Osteoblast (primary cell): ENCODE measurements at regions not wholly inside any gene's neighbourhood (a gene's known extent, or its start where the extent isn't known, plus 50 kb on each side); places are given as distances from the start of the nearest gene placed in this dataset.

Experiments used
- DNase-seq: peaks from one replicate; pipeline ENCODE4 v3.0.0; 2011; ENCODE audit warnings: low spot score, mixed read lengths; ENCODE audit not compliant: insufficient read length; ENCODE audit errors: missing footprints
- H2AFZ ChIP-seq: 2 replicates; pipeline ENCODE4 v1.6.0; 2011; ENCODE audit warnings: mild to moderate bottlenecking, low read length
- H3K27ac ChIP-seq: 2 replicates; pipeline ENCODE4 v1.5.1; 2011; ENCODE audit warnings: mild to moderate bottlenecking, low read depth, low read length, moderate library complexity
- H3K27me3 ChIP-seq: 2 replicates; pipeline ENCODE4 v1.6.0; 2012; ENCODE audit warnings: mild to moderate bottlenecking, control low read depth, inconsistent platforms, low read length, moderate library complexity; ENCODE audit not compliant: insufficient read depth
- H3K36me3 ChIP-seq: 2 replicates; pipeline ENCODE4 v1.5.1; 2011; ENCODE audit warnings: mild to moderate bottlenecking, low read length, control low read depth, moderate library complexity; ENCODE audit not compliant: insufficient read depth
- H3K4me1 ChIP-seq: 2 replicates; pipeline ENCODE4 v1.5.1; 2011; ENCODE audit warnings: mild to moderate bottlenecking, low read length, control low read depth, moderate library complexity; ENCODE audit not compliant: insufficient read depth
- H3K4me2 ChIP-seq: 2 replicates; pipeline ENCODE4 v1.6.0; 2011; ENCODE audit warnings: mild to moderate bottlenecking, low read length; ENCODE audit not compliant: insufficient read depth
- H3K4me3 ChIP-seq: fragments of 200-600 bp; sonication (generic); 3 replicates; pipeline ENCODE4 v1.5.1; 2012; ENCODE audit warnings: mild to moderate bottlenecking, low read length, inconsistent platforms; ENCODE audit not compliant: insufficient read depth
- H3K79me2 ChIP-seq: 2 replicates; pipeline ENCODE4 v1.6.0; 2012; ENCODE audit warnings: mild to moderate bottlenecking, low read length, control low read depth, inconsistent platforms; ENCODE audit not compliant: insufficient read depth
- H3K9me3 ChIP-seq: 2 replicates; pipeline ENCODE4 v1.5.1; 2011; ENCODE audit warnings: low read depth, low read length, control low read depth
- H4K20me1 ChIP-seq: 2 replicates; pipeline ENCODE4 v1.6.0; 2012; ENCODE audit warnings: mild to moderate bottlenecking, low read length, control low read depth; ENCODE audit not compliant: insufficient read depth
- TF ChIP-seq, protein P1 (sequence below): IDR thresholded peaks from 2 replicates; pipeline ENCODE4 v1.5.1; 2011; ENCODE audit warnings: mild to moderate bottlenecking, low read depth, low read length, moderate library complexity; ENCODE audit errors: extremely low read depth

DNA sequence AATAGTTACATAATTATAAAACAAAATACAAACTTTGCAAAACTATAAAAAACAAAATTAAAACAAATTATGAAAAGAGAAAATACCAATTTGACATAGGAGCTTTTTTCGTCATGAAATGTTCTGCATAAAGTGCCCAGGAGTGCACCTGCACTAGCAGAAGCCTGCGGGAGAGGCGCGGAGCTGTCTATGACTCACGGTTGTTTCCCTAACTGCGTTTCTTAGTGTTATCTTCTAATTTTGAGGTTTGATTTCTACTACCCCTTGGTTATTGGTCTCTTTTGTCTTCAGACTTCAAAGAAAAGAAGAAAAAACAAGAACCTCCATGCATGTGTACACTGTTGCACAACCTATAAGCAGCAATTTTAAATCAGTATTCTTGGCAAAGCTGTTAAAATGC, 740.9 kb upstream of the LRRC4C start:
- Histone ChIP-seq H4K20me1 (no peaks in the 10 kb centered on the region), H3K27me3 (no peaks in the 10 kb centered on the region), H3K79me2 (no peaks in the 10 kb centered on the region), H3K27ac (no peak overlapping the region), H2AFZ (no peak overlapping the region), H3K36me3 (no peaks in the 10 kb centered on the region), H3K4me3 (no peak overlapping the region), H3K4me2 (no peak overlapping the region), H3K9me3 (peaks cover 2% of the 10 kb centered on the region), H3K4me1 (no peaks in the 10 kb centered on the region)
- TF ChIP-seq, protein P1, sequence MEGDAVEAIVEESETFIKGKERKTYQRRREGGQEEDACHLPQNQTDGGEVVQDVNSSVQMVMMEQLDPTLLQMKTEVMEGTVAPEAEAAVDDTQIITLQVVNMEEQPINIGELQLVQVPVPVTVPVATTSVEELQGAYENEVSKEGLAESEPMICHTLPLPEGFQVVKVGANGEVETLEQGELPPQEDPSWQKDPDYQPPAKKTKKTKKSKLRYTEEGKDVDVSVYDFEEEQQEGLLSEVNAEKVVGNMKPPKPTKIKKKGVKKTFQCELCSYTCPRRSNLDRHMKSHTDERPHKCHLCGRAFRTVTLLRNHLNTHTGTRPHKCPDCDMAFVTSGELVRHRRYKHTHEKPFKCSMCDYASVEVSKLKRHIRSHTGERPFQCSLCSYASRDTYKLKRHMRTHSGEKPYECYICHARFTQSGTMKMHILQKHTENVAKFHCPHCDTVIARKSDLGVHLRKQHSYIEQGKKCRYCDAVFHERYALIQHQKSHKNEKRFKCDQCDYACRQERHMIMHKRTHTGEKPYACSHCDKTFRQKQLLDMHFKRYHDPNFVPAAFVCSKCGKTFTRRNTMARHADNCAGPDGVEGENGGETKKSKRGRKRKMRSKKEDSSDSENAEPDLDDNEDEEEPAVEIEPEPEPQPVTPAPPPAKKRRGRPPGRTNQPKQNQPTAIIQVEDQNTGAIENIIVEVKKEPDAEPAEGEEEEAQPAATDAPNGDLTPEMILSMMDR: no peak
- no peak for DNase-seq

DNA sequence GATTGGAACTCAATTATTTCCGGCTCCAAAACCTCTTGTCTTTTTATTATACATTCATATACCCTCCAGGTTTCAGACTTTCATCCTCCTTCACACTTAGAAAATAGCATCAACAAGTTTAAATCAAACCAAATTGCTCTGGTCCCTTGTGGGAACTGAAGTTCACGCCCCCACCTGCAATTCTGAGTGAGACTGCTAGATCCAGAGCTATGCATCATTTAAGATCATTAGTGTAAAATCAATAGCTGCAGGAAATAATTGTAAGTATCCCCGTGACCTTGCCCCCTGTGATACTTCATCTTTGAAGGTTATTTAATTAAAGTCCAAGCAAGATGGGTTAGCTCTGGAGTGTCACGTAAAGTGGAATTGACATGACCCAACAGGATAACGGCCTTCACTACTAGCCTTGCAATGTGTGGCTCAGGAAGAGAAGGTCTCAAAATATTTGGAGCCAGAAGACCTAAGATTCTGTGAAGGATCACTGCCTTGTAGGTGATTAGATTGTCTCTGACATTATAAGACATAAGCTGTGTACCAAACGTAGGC, 742.2 kb upstream of the LRRC4C start:
- Histone ChIP-seq H3K9me3 (no peaks in the 10 kb centered on the region), H3K4me3 (no peak overlapping the region), H2AFZ (no peak overlapping the region), H3K36me3 (no peaks in the 10 kb centered on the region), H3K27ac (no peak overlapping the region), H3K79me2 (no peaks in the 10 kb centered on the region), H3K4me1 (no peaks in the 10 kb centered on the region), H3K27me3 (no peaks in the 10 kb centered on the region), H3K4me2 (no peak overlapping the region), H4K20me1 (no peaks in the 10 kb centered on the region)
- no peak for DNase-seq
- TF ChIP-seq, protein P1: no peak

DNA sequence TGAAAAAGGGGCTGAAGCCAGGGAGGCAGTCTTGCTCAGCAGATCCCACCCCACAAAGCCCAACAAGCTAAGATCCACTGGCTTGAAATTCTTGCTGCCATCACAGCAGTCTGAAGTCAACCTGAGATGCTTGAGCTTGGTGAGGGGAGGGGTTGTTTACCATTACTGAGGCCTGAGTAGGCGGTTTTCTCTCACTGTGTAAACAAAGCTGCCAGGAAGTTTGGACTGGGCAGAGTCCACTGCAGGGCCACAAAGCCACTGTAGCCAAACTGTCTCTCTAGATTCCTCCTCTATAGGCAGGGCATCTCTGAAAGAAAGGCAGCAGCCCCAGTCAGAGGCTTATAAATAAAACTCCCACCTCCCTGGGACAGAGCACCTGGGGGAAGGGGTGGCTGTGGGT, 746.1 kb upstream of the LRRC4C start:
- no peaks in the 10 kb centered on the region for H3K4me1 ChIP-seq
- H3K27me3 ChIP-seq: no peaks in the 10 kb centered on the region
- no peaks in the 10 kb centered on the region for H3K9me3 ChIP-seq
- H3K36me3 ChIP-seq: no peaks in the 10 kb centered on the region
- no peaks in the 10 kb centered on the region for H3K79me2 ChIP-seq
- H3K4me3 ChIP-seq: no peak overlapping the region
- no peaks in the 10 kb centered on the region for H4K20me1 ChIP-seq
- TF ChIP-seq, protein P1: no peak
- H3K27ac ChIP-seq: no peak overlapping the region
- H3K4me2 ChIP-seq: no peak overlapping the region
- no peak for DNase-seq
- H2AFZ ChIP-seq: no peak overlapping the region

DNA sequence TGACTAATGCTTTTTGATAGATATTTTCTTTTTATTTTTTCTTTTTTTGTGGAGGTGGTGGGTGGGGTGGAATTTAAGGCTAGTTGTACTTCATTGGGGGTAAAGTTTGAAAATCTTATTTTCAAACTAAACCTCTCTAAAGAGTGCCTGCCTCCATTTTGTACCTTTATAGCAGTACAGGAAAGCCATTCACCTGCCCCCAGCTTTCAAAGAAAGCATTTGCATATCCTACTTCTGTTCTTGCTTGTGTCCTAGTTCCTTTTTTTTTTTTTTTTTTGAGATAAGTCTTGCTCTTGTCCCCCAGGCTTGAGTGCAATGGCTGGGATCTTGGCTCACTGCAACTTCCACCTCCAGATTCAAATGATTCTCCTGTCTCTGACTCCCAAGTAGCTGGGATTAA, 766.2 kb upstream of the LRRC4C start:
- TF ChIP-seq, protein P1: no peak

More for the DNA sequence above, 766.2 kb upstream of the LRRC4C start:
- Histone ChIP-seq H2AFZ (no peak overlapping the region), H3K9me3 (no peaks in the 10 kb centered on the region), H3K36me3 (no peaks in the 10 kb centered on the region), H4K20me1 (no peaks in the 10 kb centered on the region), H3K27me3 (no peaks in the 10 kb centered on the region), H3K4me2 (no peak overlapping the region), H3K79me2 (no peaks in the 10 kb centered on the region), H3K4me3 (no peak overlapping the region), H3K27ac (no peak overlapping the region), H3K4me1 (no peaks in the 10 kb centered on the region)
- no peak for DNase-seq
